ENCODE measurements at regions not wholly inside any gene's neighbourhood (a gene's known extent, or its start where the extent isn't known, plus 50 kb on each side); places are given as distances from the start of the nearest gene placed in this dataset.

DNA sequence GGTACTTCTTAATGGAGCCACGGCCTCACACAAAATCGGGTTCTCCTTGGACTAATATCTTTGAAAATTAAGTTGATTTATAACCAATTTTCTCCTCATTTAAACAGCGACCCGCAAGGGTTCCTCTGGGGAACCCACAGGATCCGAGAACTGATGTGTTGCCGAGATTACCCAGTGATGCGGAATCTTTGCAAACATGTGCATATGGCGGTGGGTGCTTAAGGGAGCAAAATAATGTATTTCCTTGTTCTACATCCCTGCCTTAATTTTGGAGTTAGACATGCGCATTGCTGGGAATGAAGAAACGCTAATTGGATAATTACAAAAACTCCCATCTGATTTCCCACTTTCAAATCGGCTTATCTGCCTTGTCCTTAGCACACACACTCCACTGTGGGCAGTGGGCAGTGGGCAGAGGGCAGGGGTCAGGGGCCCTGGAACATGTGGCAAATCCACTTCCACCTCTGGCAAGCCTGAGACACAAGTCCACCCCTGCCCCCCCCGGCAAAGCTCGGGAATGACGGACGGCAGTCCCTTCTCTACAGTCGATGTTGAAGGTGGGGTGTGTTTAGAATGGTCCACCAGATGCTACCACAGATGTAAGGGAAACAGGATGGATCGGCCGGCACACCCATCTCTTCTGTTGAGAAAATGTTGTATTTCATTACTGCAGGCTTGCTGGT is 137.4 kb upstream of the CDH4 start:
- no peak for TF ChIP-seq FOXP2 (optimal IDR thresholded peaks at IDR 0.05; ENCODE audit: borderline replicate concordance, extremely low read depth, extremely low read length, insufficient read depth)
- TF ChIP-seq REST (IDR thresholded peaks at IDR 0.05; ENCODE audit: insufficient read depth in 1 of 2, low read depth in 2 of 2, low read length in 2 of 2): no peak
- TF ChIP-seq POLR2AphosphoS5 (IDR thresholded peaks at IDR 0.05; ENCODE audit: low read depth, low read length): no peak

Data from PFSK-1 (cell line).